HepG2 (cell line): ENCODE measurements at regions not wholly inside any gene's neighbourhood (a gene's known extent, or its start where the extent isn't known, plus 50 kb on each side); places are given as distances from the start of the nearest gene placed in this dataset.

ENCODE experiments used
- ADNP ChIP-seq: sonication (generic); formaldehyde crosslinking; IDR thresholded peaks from 2 replicates; pipeline ENCODE4 v1.4.0; 2020; ENCODE audit warnings: missing genetic modification reagents
- ATF7-NPFF ChIP-seq: sonication (generic); formaldehyde crosslinking; IDR thresholded peaks from 2 replicates; pipeline ENCODE4 v1.8.1; 2023; ENCODE audit warnings: mild to moderate bottlenecking, low read depth, missing genetic modification reagents, moderate library complexity
- ELF3 ChIP-seq: IDR thresholded peaks from 2 replicates; pipeline ENCODE4 v1.6.1; 2016; ENCODE audit warnings: missing genetic modification reagents, missing compliant biosample characterization
- KDM5A ChIP-seq: fragments of 200-600 bp; sonication (generic); IDR thresholded peaks from 2 replicates; pipeline ENCODE4 v1.7.0; 2018; ENCODE audit warnings: antibody characterized with exemption, mild to moderate bottlenecking, low read length, borderline replicate concordance
- NONO ChIP-seq, 2 experiments: fragments of 450-650 bp in 1 of 2; sonication (generic) in 1 of 2; formaldehyde crosslinking in 1 of 2; IDR thresholded peaks in 1 of 2; conservative IDR thresholded peaks in 1 of 2; 2 replicates each; pipeline versions ENCODE4 v1.6.1 to v1.8.0; 2017 to 2022; ENCODE audit warnings: mild to moderate bottlenecking in 1 of 2, missing genetic modification reagents in 1 of 2, moderate library complexity in 1 of 2
- RNF2 ChIP-seq: fragments of 450-650 bp; conservative IDR thresholded peaks from 2 replicates; pipeline ENCODE4 v1.6.1; 2016; ENCODE audit warnings: low read depth
- SP140L ChIP-seq: sonication (generic); formaldehyde crosslinking; IDR thresholded peaks from 2 replicates; pipeline ENCODE4 v1.4.0; 2020; ENCODE audit warnings: missing genetic modification reagents, borderline replicate concordance
- XBP1 ChIP-seq: sonication (generic); formaldehyde crosslinking; IDR thresholded peaks from 2 replicates; pipeline ENCODE4 v1.5.0; 2020; ENCODE audit warnings: missing genetic modification reagents
- ZNF18 ChIP-seq: sonication (generic); formaldehyde crosslinking; IDR thresholded peaks from 2 replicates; pipeline ENCODE4 v1.8.0; 2022; ENCODE audit warnings: mild to moderate bottlenecking, missing genetic modification reagents; ENCODE audit not compliant: insufficient replicate concordance
- ZNF543 ChIP-seq: sonication (generic); formaldehyde crosslinking; IDR thresholded peaks from 2 replicates; pipeline ENCODE4 v1.4.0; 2020; ENCODE audit warnings: mild to moderate bottlenecking, missing genetic modification reagents
- TF ChIP-seq, protein P1 (sequence below): sonication (generic); formaldehyde crosslinking; IDR thresholded peaks from 2 replicates; pipeline ENCODE4 v1.8.0; 2022; ENCODE audit warnings: missing genetic modification reagents, mild to moderate bottlenecking, inconsistent platforms, borderline replicate concordance
- TF ChIP-seq, protein P2 (sequence below): sonication (generic); formaldehyde crosslinking; IDR thresholded peaks from 2 replicates; pipeline ENCODE4 v1.4.0; 2020; ENCODE audit warnings: mild to moderate bottlenecking, missing genetic modification reagents
- TF ChIP-seq, protein P3 (sequence below): IDR thresholded peaks from 2 replicates; pipeline ENCODE4 v1.6.1; 2016; ENCODE audit warnings: missing compliant biosample characterization, missing genetic modification reagents, borderline replicate concordance
- TF ChIP-seq, protein P4 (sequence below): sonication (generic); formaldehyde crosslinking; IDR thresholded peaks from 2 replicates; pipeline ENCODE4 v1.4.0; 2020; ENCODE audit warnings: missing genetic modification reagents; ENCODE audit errors: not compliant biosample characterization
- TF ChIP-seq, protein P5 (sequence below): IDR thresholded peaks from 2 replicates; pipeline ENCODE4 v1.6.1; 2016; ENCODE audit warnings: missing compliant biosample characterization, missing genetic modification reagents, borderline replicate concordance

DNA sequence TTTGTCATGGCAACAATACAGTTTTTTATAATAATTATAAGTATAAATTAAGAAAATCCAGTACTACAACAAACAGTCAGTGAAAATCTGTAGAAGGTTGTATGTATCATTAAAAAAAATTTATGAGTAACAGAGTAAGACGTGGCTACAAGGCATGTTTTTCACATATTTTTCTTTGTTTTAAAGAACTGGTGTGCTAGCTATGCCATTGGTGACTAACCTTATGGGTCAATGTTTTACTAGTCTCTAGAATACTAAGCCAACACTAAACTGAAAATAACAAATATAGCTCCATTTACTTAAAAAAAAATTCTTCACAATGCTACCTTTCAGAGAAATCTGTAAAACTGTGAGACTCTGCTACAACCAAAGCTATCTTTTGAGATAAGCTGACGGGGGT, 261.5 kb downstream of the ADGRL2 start (continued):
- TF ChIP-seq, protein P1, sequence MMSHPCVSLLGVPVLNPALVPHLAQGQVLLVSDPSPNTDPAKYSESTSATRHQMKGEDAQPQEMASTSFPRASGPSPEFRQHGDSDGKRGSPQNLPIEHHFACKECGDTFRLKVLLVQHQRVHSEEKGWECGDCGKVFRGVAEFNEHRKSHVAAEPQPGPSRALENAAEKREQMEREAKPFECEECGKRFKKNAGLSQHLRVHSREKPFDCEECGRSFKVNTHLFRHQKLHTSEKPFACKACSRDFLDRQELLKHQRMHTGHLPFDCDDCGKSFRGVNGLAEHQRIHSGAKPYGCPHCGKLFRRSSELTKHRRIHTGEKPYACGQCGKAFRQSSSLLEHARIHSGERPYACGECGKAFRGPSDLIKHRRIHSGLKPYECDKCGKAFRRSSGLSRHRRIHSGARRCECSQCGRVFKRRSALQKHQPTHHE (CRISPR knock-in tag) = no peak
- TF ChIP-seq, protein P2, sequence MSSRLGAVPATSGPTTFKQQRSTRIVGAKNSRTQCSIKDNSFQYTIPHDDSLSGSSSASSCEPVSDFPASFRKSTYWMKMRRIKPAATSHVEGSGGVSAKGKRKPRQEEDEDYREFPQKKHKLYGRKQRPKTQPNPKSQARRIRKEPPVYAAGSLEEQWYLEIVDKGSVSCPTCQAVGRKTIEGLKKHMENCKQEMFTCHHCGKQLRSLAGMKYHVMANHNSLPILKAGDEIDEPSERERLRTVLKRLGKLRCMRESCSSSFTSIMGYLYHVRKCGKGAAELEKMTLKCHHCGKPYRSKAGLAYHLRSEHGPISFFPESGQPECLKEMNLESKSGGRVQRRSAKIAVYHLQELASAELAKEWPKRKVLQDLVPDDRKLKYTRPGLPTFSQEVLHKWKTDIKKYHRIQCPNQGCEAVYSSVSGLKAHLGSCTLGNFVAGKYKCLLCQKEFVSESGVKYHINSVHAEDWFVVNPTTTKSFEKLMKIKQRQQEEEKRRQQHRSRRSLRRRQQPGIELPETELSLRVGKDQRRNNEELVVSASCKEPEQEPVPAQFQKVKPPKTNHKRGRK (CRISPR knock-in tag) = no peak
- TF ChIP-seq, protein P3, sequence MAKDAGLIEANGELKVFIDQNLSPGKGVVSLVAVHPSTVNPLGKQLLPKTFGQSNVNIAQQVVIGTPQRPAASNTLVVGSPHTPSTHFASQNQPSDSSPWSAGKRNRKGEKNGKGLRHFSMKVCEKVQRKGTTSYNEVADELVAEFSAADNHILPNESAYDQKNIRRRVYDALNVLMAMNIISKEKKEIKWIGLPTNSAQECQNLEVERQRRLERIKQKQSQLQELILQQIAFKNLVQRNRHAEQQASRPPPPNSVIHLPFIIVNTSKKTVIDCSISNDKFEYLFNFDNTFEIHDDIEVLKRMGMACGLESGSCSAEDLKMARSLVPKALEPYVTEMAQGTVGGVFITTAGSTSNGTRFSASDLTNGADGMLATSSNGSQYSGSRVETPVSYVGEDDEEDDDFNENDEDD = no peak
- TF ChIP-seq ELF3 (CRISPR knock-in tag) (no peak), KDM5A (no peak), ZNF18 (CRISPR knock-in tag) (no peak), ATF7-NPFF (CRISPR knock-in tag) (no peak), ZNF543 (CRISPR knock-in tag) (no peak), XBP1 (CRISPR knock-in tag) (no peak), SP140L (CRISPR knock-in tag) (no peak), ADNP (CRISPR knock-in tag) (no peak), NONO (IDR thresholded peaks at IDR 0.05) (no peak), NONO (CRISPR knock-in tag; conservative IDR thresholded peaks at IDR 0.05) (no peak), RNF2 (no peak)
- TF ChIP-seq, protein P4, sequence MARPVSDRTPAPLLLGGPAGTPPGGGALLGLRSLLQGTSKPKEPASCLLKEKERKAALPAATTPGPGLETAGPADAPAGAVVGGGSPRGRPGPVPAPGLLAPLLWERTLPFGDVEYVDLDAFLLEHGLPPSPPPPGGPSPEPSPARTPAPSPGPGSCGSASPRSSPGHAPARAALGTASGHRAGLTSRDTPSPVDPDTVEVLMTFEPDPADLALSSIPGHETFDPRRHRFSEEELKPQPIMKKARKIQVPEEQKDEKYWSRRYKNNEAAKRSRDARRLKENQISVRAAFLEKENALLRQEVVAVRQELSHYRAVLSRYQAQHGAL (CRISPR knock-in tag) = no peak
- TF ChIP-seq, protein P5, sequence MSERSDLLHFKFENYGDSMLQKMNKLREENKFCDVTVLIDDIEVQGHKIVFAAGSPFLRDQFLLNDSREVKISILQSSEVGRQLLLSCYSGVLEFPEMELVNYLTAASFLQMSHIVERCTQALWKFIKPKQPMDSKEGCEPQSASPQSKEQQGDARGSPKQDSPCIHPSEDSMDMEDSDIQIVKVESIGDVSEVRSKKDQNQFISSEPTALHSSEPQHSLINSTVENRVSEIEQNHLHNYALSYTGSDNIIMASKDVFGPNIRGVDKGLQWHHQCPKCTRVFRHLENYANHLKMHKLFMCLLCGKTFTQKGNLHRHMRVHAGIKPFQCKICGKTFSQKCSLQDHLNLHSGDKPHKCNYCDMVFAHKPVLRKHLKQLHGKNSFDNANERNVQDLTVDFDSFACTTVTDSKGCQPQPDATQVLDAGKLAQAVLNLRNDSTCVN (CRISPR knock-in tag) = no peak
